IMR-90 (cell line): ENCODE measurements at regions not wholly inside any gene's neighbourhood (a gene's known extent, or its start where the extent isn't known, plus 50 kb on each side); places are given as distances from the start of the nearest gene placed in this dataset.

Source experiments
- ATAC-seq: fragments of 200-7000 bp; cut with Tn5 transposase; 2 replicates; pipeline ENCODE4 v1.9.1; 2020; ENCODE audit warnings: low read depth, mild to moderate bottlenecking, moderate library complexity
- BruUV-seq: library from RNA; stranded (reverse); fragments of 400-500 nt; replicated peaks from 2 replicates; lab custom pipeline; 2021; lab: Mats Ljungman, UMichigan
- CTCF ChIA-PET: fragments of 300-600 bp; formaldehyde crosslinking; extraction: SDS; loops from one replicate; lab custom pipeline; 2021; ENCODE audit warnings: antibody characterized with exemption; lab: Yijun Ruan, JAX
- POLR2A ChIA-PET: fragments of 300-600 bp; sonication (Branson Sonifier 250); formaldehyde crosslinking; loops from one replicate; lab custom pipeline; 2022; ENCODE audit warnings: antibody characterized with exemption; ENCODE audit not compliant: unreplicated experiment; lab: Charles Lee
- DNase-seq: peaks from one replicate; pipeline ENCODE4 v3.0.0; 2013
- H2AFZ ChIP-seq: replicated peaks from 2 replicates; pipeline ENCODE3; 2013; ENCODE audit warnings: low read length, mild to moderate bottlenecking; ENCODE audit not compliant: poor library complexity
- H2AK5ac ChIP-seq: 2 replicates; pipeline ENCODE4 v1.6.1; 2013; ENCODE audit warnings: low read depth, low read length, inconsistent platforms
- H2AK9ac ChIP-seq: replicated peaks from 2 replicates; pipeline ENCODE3; 2013; ENCODE audit warnings: mild to moderate bottlenecking, low read depth, low read length, moderate library complexity; ENCODE audit not compliant: poor library complexity
- H2BK120ac ChIP-seq: 2 replicates; pipeline ENCODE4 v1.6.1; 2013; ENCODE audit warnings: low read depth, low read length, inconsistent platforms
- H2BK15ac ChIP-seq: 3 replicates; pipeline ENCODE4 v1.6.1; 2013; ENCODE audit warnings: low read depth, low read length, inconsistent platforms
- H2BK20ac ChIP-seq: 2 replicates; pipeline ENCODE4 v1.6.1; 2013; ENCODE audit warnings: low read depth, mild to moderate bottlenecking, inconsistent platforms, low read length, moderate library complexity
- H2BK5ac ChIP-seq: 2 replicates; pipeline ENCODE4 v1.6.1; 2013; ENCODE audit warnings: mild to moderate bottlenecking, low read depth, low read length, inconsistent platforms; ENCODE audit not compliant: poor library complexity, severe bottlenecking
- H3K14ac ChIP-seq: replicated peaks from 2 replicates; pipeline ENCODE4 v1.6.1; 2013; ENCODE audit warnings: low read depth, low read length, inconsistent platforms
- H3K18ac ChIP-seq: 2 replicates; pipeline ENCODE4 v1.6.1; 2013; ENCODE audit warnings: low read depth, low read length, control low read depth
- H3K23ac ChIP-seq: 2 replicates; pipeline ENCODE4 v1.6.1; 2013; ENCODE audit warnings: low read depth, low read length, inconsistent platforms
- H3K27ac ChIP-seq: 2 replicates; pipeline ENCODE4 v1.5.1; 2013; ENCODE audit warnings: mild to moderate bottlenecking, control low read depth, low read length; ENCODE audit not compliant: insufficient read depth
- H3K27me3 ChIP-seq: 2 replicates; pipeline ENCODE4 v1.6.1; 2013; ENCODE audit warnings: low read length; ENCODE audit not compliant: control insufficient read depth, insufficient read depth
- H3K36me3 ChIP-seq: 2 replicates; pipeline ENCODE4 v1.6.1; 2013; ENCODE audit warnings: low read length, mixed read lengths; ENCODE audit not compliant: control insufficient read depth, insufficient read depth
- H3K4ac ChIP-seq: 2 replicates; pipeline ENCODE4 v1.6.1; 2013; ENCODE audit warnings: low read depth, low read length, inconsistent platforms
- H3K4me1 ChIP-seq: 2 replicates; pipeline ENCODE4 v1.6.1; 2013; ENCODE audit warnings: low read length, mixed read lengths; ENCODE audit not compliant: control insufficient read depth, insufficient read depth
- H3K4me2 ChIP-seq: 2 replicates; pipeline ENCODE4 v1.6.1; 2013; ENCODE audit warnings: low read depth, mild to moderate bottlenecking, control low read depth, low read length, moderate library complexity
- H3K4me3 ChIP-seq: 2 replicates; pipeline ENCODE4 v1.5.1; 2013; ENCODE audit warnings: low read depth, mild to moderate bottlenecking, control low read depth, low read length, moderate library complexity; ENCODE audit not compliant: insufficient read depth
- H3K56ac ChIP-seq: 2 replicates; pipeline ENCODE4 v1.6.1; 2013; ENCODE audit warnings: low read length, inconsistent platforms; ENCODE audit not compliant: insufficient read depth; ENCODE audit errors: extremely low read depth
- H3K79me1 ChIP-seq, 2 experiments: 2 replicates each; pipeline ENCODE4 v1.6.1; 2013; ENCODE audit warnings: low read length in 2 of 2, inconsistent platforms in 1 of 2, low read depth in 1 of 2
- H3K9ac ChIP-seq: 2 replicates; pipeline ENCODE4 v1.6.1; 2013; ENCODE audit warnings: low read depth, low read length, control low read depth
- H3K9me1 ChIP-seq: 2 replicates; pipeline ENCODE4 v1.6.1; 2013; ENCODE audit warnings: low read length, inconsistent platforms; ENCODE audit not compliant: insufficient read depth
- H3K9me3 ChIP-seq: 2 replicates; pipeline ENCODE4 v1.6.1; 2013; ENCODE audit warnings: low read length; ENCODE audit not compliant: control insufficient read depth, insufficient read depth
- H4K20me1 ChIP-seq: 2 replicates; pipeline ENCODE4 v1.6.1; 2013; ENCODE audit warnings: low read length, inconsistent platforms; ENCODE audit not compliant: insufficient read depth
- H4K5ac ChIP-seq: 2 replicates; pipeline ENCODE4 v1.6.1; 2013; ENCODE audit warnings: mild to moderate bottlenecking, low read depth, low read length, control low read depth
- H4K8ac ChIP-seq, 2 experiments: 2 replicates each; pipeline ENCODE4 v1.6.1; 2013; ENCODE audit warnings: low read depth in 2 of 2, low read length in 2 of 2, control low read depth in 1 of 2, inconsistent platforms in 1 of 2
- H4K91ac ChIP-seq: 2 replicates; pipeline ENCODE4 v1.6.1; 2013; ENCODE audit warnings: low read depth, low read length, inconsistent platforms; ENCODE audit not compliant: insufficient read depth
- CTCF ChIP-seq: conservative IDR thresholded peaks from 2 replicates; pipeline ENCODE4 v1.5.1; 2012; ENCODE audit warnings: mild to moderate bottlenecking, low read depth, low read length, improper control_type of control experiment
- MAFK ChIP-seq: IDR thresholded peaks from 2 replicates; pipeline ENCODE4 v1.6.1; 2012; ENCODE audit warnings: low read depth, low read length, improper control_type of control experiment
- MAZ ChIP-seq: IDR thresholded peaks from 2 replicates; pipeline ENCODE4 v1.6.1; 2012; ENCODE audit warnings: low read depth, mild to moderate bottlenecking, low read length, improper control_type of control experiment, moderate library complexity, borderline replicate concordance
- NFE2L2 ChIP-seq: fragments of 150-350 bp; IDR thresholded peaks from 2 replicates; pipeline ENCODE4 v1.6.1; 2016; ENCODE audit warnings: low read depth, mild to moderate bottlenecking, low read length
- RCOR1 ChIP-seq: IDR thresholded peaks from 2 replicates; pipeline ENCODE4 v1.6.1; 2012; ENCODE audit warnings: mild to moderate bottlenecking, low read length, improper control_type of control experiment; ENCODE audit not compliant: insufficient replicate concordance
- SMC3 ChIP-seq: fragments of 150-350 bp; IDR thresholded peaks from 2 replicates; pipeline ENCODE4 v1.6.1; 2016; ENCODE audit warnings: low read depth, mild to moderate bottlenecking, antibody characterized with exemption, low read length, moderate library complexity
- WGBS, 2 experiments: methylation state at CpG; one replicate each; pipeline versions ENCODE4 v1.1.5 to v1.1.7; 2013; ENCODE audit warnings: missing lambda C conversion rate in 2 of 2; ENCODE audit not compliant: insufficient read length in 1 of 2; ENCODE audit errors: extremely low coverage in 2 of 2; 5-methylcytosine and 5-hydroxymethylcytosine counted together
- dilution Hi-C: fragments of 300-500 bp; cut with HindIII; formaldehyde crosslinking; loops from one replicate; pipeline ENCODE4 v1.14.3; 2018; ENCODE audit warnings: low sequenced_read_pairs; ENCODE audit not compliant: unreplicated experiment
- in situ Hi-C: fragments of 300-500 bp; cut with MboI; formaldehyde crosslinking; loops from 3 replicates; pipeline ENCODE4 v1.14.3; 2019; ENCODE audit warnings: low sequenced_read_pairs, inconsistent platforms, mixed read lengths
- intact Hi-C: fragments of 100-400 bp; cut with micrococcal nuclease; formaldehyde crosslinking; loops from 2 replicates; pipeline ENCODE4 v1.10.0; 2022

- CTCF ChIA-PET, result no interaction called here
- POLR2A ChIA-PET, result no interaction called here
- Histone ChIP-seq H2AK5ac (no peak overlapping the region), H2BK120ac (no peak overlapping the region), H3K4me1 (no peaks in the 10 kb centered on the region), H4K91ac (no peak overlapping the region), H3K79me1 (no peaks in the 10 kb centered on the region), H3K56ac (no peak overlapping the region), H3K27ac (no peak overlapping the region), H2BK20ac (no peak overlapping the region), H2AK9ac (no peak overlapping the region), H4K5ac (no peak overlapping the region), H4K8ac (no peak overlapping the region), H3K18ac (no peak overlapping the region), H3K9me3 (no peaks in the 10 kb centered on the region), H3K9ac (no peak overlapping the region), H3K14ac (no peak overlapping the region), H4K20me1 (no peaks in the 10 kb centered on the region), H3K4me3 (no peak overlapping the region), H2BK5ac (no peak overlapping the region), H2AFZ (peak overlapping the region; percentile 24), H3K4me2 (no peak overlapping the region), H3K23ac (no peak overlapping the region), H3K9me1 (no peaks in the 10 kb centered on the region), H3K36me3 (no peaks in the 10 kb centered on the region), H3K4ac (no peak overlapping the region), H3K27me3 (no peaks in the 10 kb centered on the region), H2BK15ac (no peak overlapping the region)
- WGBS, 2 experiments, result no CpG with 5 or more reads among the region's 6 CpGs
- dilution Hi-C loops (no loop called here), in situ Hi-C loops (no loop called here), intact Hi-C loops (no loop called here)
- DNase-seq, result no peak
- ATAC-seq, result no peak
- BruUV-seq, result no TSS peak
- TF ChIP-seq MAZ, result no peak
- no peak for TF ChIP-seq RCOR1
- TF ChIP-seq CTCF, result no peak
- TF ChIP-seq MAFK, result no peak
- TF ChIP-seq NFE2L2, result no peak
- TF ChIP-seq SMC3, result no peak
Observed at GRCh38 chr2:181828122-181828705, 63.3 kb upstream of the ITPRID2 start.
